ENCODE measurements at regions not wholly inside any gene's neighbourhood (a gene's known extent, or its start where the extent isn't known, plus 50 kb on each side); places are given as distances from the start of the nearest gene placed in this dataset.

- H3K9me3 Mint-ChIP-seq: peaks cover 6% of the 10 kb centered on the region; the same call in 1 of the 2 replicates
- no peak overlapping the region for H3K27ac Mint-ChIP-seq
- H3K4me3 Mint-ChIP-seq: no peak overlapping the region
- no peaks in the 10 kb centered on the region for H3K36me3 Mint-ChIP-seq (ENCODE audit: low read depth)
- H3K27me3 Mint-ChIP-seq (ENCODE audit: insufficient read depth): no peaks in the 10 kb centered on the region
- no peak for TF ChIP-seq CTCF (IDR thresholded peaks at IDR 0.05)
- DNase-seq: no peak
- no peaks in the 10 kb centered on the region for H3K4me1 Mint-ChIP-seq (ENCODE audit: low read depth)
Measured at GRCh38 chr3:144104679-144105078, 133.1 kb downstream of the DIPK2A start.

- no peak for TF ChIP-seq CTCF (IDR thresholded peaks at IDR 0.05)
- Mint-ChIP-seq H3K4me1 (ENCODE audit: low read depth) (no peaks in the 10 kb centered on the region), H3K36me3 (ENCODE audit: low read depth) (no peaks in the 10 kb centered on the region), H3K9me3 (no peaks in the 10 kb centered on the region), H3K27me3 (ENCODE audit: insufficient read depth) (no peaks in the 10 kb centered on the region), H3K4me3 (no peak overlapping the region), H3K27ac (no peak overlapping the region)
- DNase-seq: no peak
Measured at GRCh38 chr3:144105542-144105941, 133.9 kb downstream of the DIPK2A start.

GRCh38 chr3:144106970-144107369 is 135.3 kb downstream of the DIPK2A start:
- DNase-seq: no peak

GRCh38 chr3:144107923-144108322 is 136.3 kb downstream of the DIPK2A start:
- Mint-ChIP-seq H3K27ac (no peak overlapping the region), H3K4me1 (ENCODE audit: low read depth) (no peaks in the 10 kb centered on the region), H3K4me3 (no peak overlapping the region), H3K27me3 (ENCODE audit: insufficient read depth) (no peaks in the 10 kb centered on the region), H3K36me3 (ENCODE audit: low read depth) (no peaks in the 10 kb centered on the region), H3K9me3 (peaks cover 5% of the 10 kb centered on the region; the same call in 1 of the 2 replicates)
- TF ChIP-seq CTCF (IDR thresholded peaks at IDR 0.05): no peak
- DNase-seq: no peak

More at GRCh38 chr3:144106970-144107369, 135.3 kb downstream of the DIPK2A start:
- no peak overlapping the region for H3K27ac Mint-ChIP-seq
- no peaks in the 10 kb centered on the region for H3K36me3 Mint-ChIP-seq (ENCODE audit: low read depth)
- H3K4me1 Mint-ChIP-seq (ENCODE audit: low read depth): no peaks in the 10 kb centered on the region
- no peaks in the 10 kb centered on the region for H3K9me3 Mint-ChIP-seq
- H3K27me3 Mint-ChIP-seq (ENCODE audit: insufficient read depth): no peaks in the 10 kb centered on the region
- no peak for TF ChIP-seq CTCF (IDR thresholded peaks at IDR 0.05)
- H3K4me3 Mint-ChIP-seq: no peak overlapping the region

GRCh38 chr3:144109944-144110343 is 138.3 kb downstream of the DIPK2A start:
- Mint-ChIP-seq H3K27me3 (ENCODE audit: insufficient read depth) (no peaks in the 10 kb centered on the region), H3K9me3 (peaks cover 5% of the 10 kb centered on the region; the same call in 1 of the 2 replicates), H3K27ac (no peak overlapping the region), H3K36me3 (ENCODE audit: low read depth) (no peaks in the 10 kb centered on the region), H3K4me3 (no peak overlapping the region), H3K4me1 (ENCODE audit: low read depth) (no peaks in the 10 kb centered on the region)
- no peak for TF ChIP-seq CTCF (IDR thresholded peaks at IDR 0.05)
- no peak for DNase-seq

- no peak for TF ChIP-seq CTCF (IDR thresholded peaks at IDR 0.05)
- no peak overlapping the region for H3K4me3 Mint-ChIP-seq
- H3K9me3 Mint-ChIP-seq: peaks cover 5% of the 10 kb centered on the region; the same call in 1 of the 2 replicates
- H3K36me3 Mint-ChIP-seq (ENCODE audit: low read depth): no peaks in the 10 kb centered on the region
- no peak overlapping the region for H3K27ac Mint-ChIP-seq
- no peaks in the 10 kb centered on the region for H3K27me3 Mint-ChIP-seq (ENCODE audit: insufficient read depth)
- H3K4me1 Mint-ChIP-seq (ENCODE audit: low read depth): no peaks in the 10 kb centered on the region
- no peak for DNase-seq
Measured at GRCh38 chr3:144112036-144112435, 140.4 kb downstream of the DIPK2A start.
